Sigmoid colon (tissue), 6 donors: ENCODE measurements at regions not wholly inside any gene's neighbourhood (a gene's known extent, or its start where the extent isn't known, plus 50 kb on each side); places are given as distances from the start of the nearest gene placed in this dataset.
"Not testable (repeated sequence)": the region's sequence is repeated elsewhere in the genome, so short reads cannot be mapped to it uniquely, and the experiment has no call there.

Source experiments
- DNase-seq: peaks from one replicate; pipeline ENCODE4 v3.0.0-alpha.2; 2019
- H3K27ac ChIP-seq, 4 donors: fragments of 200-600 bp; sonication (generic); one replicate each; pipeline ENCODE4 v1.5.1; 2016 to 2019; ENCODE audit warnings: mild to moderate bottlenecking in 1 of 4
- H3K27me3 ChIP-seq, 3 donors: fragments of 200-600 bp; sonication (generic); one replicate each; pipeline ENCODE4 v1.5.1; 2019; ENCODE audit warnings: mild to moderate bottlenecking in 1 of 3
- H3K36me3 ChIP-seq, 4 donors: fragments of 200-600 bp; sonication (generic); one replicate each; pipeline ENCODE4 v1.5.1; 2016 to 2019
- H3K4me1 ChIP-seq, 4 donors: fragments of 200-600 bp; sonication (generic); one replicate each; pipeline ENCODE4 v1.5.1; 2017 to 2019
- H3K4me3 ChIP-seq, 4 donors: fragments of 200-600 bp; sonication (generic); one replicate each; pipeline ENCODE4 v1.5.1; 2017 to 2019; ENCODE audit warnings: mild to moderate bottlenecking in 2 of 4, moderate library complexity in 1 of 4
- H3K9me3 ChIP-seq, 4 donors: fragments of 200-600 bp in 3 of 4; sonication (generic) in 3 of 4; one replicate each; pipeline versions ENCODE4 v1.5.1 to v1.6.1; 2013 to 2019
- CTCF ChIP-seq, 4 experiments: fragments of 450-650 bp in 3 of 4; fragments of 200-600 bp in 1 of 4; IDR thresholded peaks; one replicate each; pipeline ENCODE4 v1.5.1; 2016 to 2019; ENCODE audit warnings: antibody characterized with exemption in 4 of 4, mild to moderate bottlenecking in 3 of 4, moderate library complexity in 2 of 4
- EP300 ChIP-seq, 4 donors: sonication (generic); formaldehyde crosslinking; IDR thresholded peaks; one replicate each; pipeline ENCODE4 v1.6.1; 2017; ENCODE audit warnings: antibody characterized with exemption in 4 of 4
- POLR2A ChIP-seq, 2 donors: fragments of 450-650 bp; IDR thresholded peaks; one replicate each; pipeline ENCODE4 v1.6.1; 2016; ENCODE audit warnings: antibody characterized with exemption in 2 of 2, mild to moderate bottlenecking in 2 of 2, moderate library complexity in 2 of 2
- POLR2AphosphoS5 ChIP-seq, 4 donors: sonication (generic); formaldehyde crosslinking; IDR thresholded peaks; one replicate each; pipeline ENCODE4 v1.6.1; 2017; ENCODE audit warnings: antibody characterized with exemption in 4 of 4
- WGBS, 2 donors: extraction: QIAGEN DNeasy Blood & Tissue Kit; methylation state at CpG; one replicate each; pipeline ENCODE4 v1.1.7; 2013; 5-methylcytosine and 5-hydroxymethylcytosine counted together
- intact Hi-C: fragments of 100-400 bp; cut with DNase I; formaldehyde crosslinking; loops from one replicate; pipeline ENCODE4 v1.15.1; 2023
- donor health status: healthy with polysubstance abuse.
- donor health status: healthy.

- DNase-seq: no peak
- H3K27me3 ChIP-seq: no peaks in the 10 kb centered on the region
- WGBS, 2 donors: 68 to 71% methylated on average over 3 of the region's 3 CpGs
- no peaks in the 10 kb centered on the region for H3K4me1 ChIP-seq
- H3K36me3 ChIP-seq: no peaks in the 10 kb centered on the region
- H3K9me3 ChIP-seq: peaks cover 0 to 4% (median under 1%) of the 10 kb centered on the region in 4 donors
- no peak overlapping the region for H3K4me3 ChIP-seq
- no peak overlapping the region for H3K27ac ChIP-seq
- intact Hi-C loops: no loop called here
- TF ChIP-seq CTCF (IDR thresholded peaks at IDR 0.05): no peak
- TF ChIP-seq EP300 (IDR thresholded peaks at IDR 0.05): no peak
- no peak for TF ChIP-seq POLR2A (IDR thresholded peaks at IDR 0.05)
- TF ChIP-seq POLR2AphosphoS5 (IDR thresholded peaks at IDR 0.05): no peak
Observed at GRCh38 chr6:82786248-82786647, 279.4 kb downstream of the UBE3D start.

GRCh38 chr6:82795940-82796339 lies 269.7 kb downstream of the UBE3D start:
- TF ChIP-seq EP300 (IDR thresholded peaks at IDR 0.05) (no peak), POLR2AphosphoS5 (IDR thresholded peaks at IDR 0.05) (no peak), CTCF (IDR thresholded peaks at IDR 0.05) (no peak), POLR2A (IDR thresholded peaks at IDR 0.05) (no peak)
- H3K4me3 ChIP-seq: no peak overlapping the region
- DNase-seq: no peak
- peaks cover 0 to 2% (median 0%) of the 10 kb centered on the region in 4 donors for H3K9me3 ChIP-seq
- H3K36me3 ChIP-seq: no peaks in the 10 kb centered on the region
- 75 to 85% methylated on average over 1 of the region's 1 CpG for WGBS, 2 donors
- H3K27me3 ChIP-seq: no peaks in the 10 kb centered on the region
- H3K27ac ChIP-seq: no peak overlapping the region
- intact Hi-C loops: no loop called here
- H3K4me1 ChIP-seq: no peaks in the 10 kb centered on the region

- H3K4me3 ChIP-seq: no peak overlapping the region
- H3K9me3 ChIP-seq: peaks cover 0 to 6% (median 0%) of the 10 kb centered on the region in 4 donors
- TF ChIP-seq POLR2A (IDR thresholded peaks at IDR 0.05) (no peak), POLR2AphosphoS5 (IDR thresholded peaks at IDR 0.05) (no peak)
- intact Hi-C loops: no loop called here
- H3K4me1 ChIP-seq: no peaks in the 10 kb centered on the region
- no peaks in the 10 kb centered on the region for H3K27me3 ChIP-seq
- no peak for DNase-seq
- no peak overlapping the region for H3K27ac ChIP-seq
- WGBS, 2 donors: 94 to 96% methylated on average over 2 of the region's 2 CpGs
- no peaks in the 10 kb centered on the region for H3K36me3 ChIP-seq
Observed at GRCh38 chr6:82801083-82801482, 264.6 kb downstream of the UBE3D start.

GRCh38 chr6:82816243-82816642 lies 249.4 kb downstream of the UBE3D start:
- H3K27me3 ChIP-seq, DNase-seq, H3K4me3 ChIP-seq, H3K4me1 ChIP-seq, H3K27ac ChIP-seq, H3K36me3 ChIP-seq, H3K9me3 ChIP-seq, intact Hi-C loops: not testable (repeated sequence)

- WGBS, 2 donors: 65 to 74% methylated on average over 3 of the region's 3 CpGs
- intact Hi-C loops: no loop called here
Observed at GRCh38 chr6:82818727-82819126, 246.9 kb downstream of the UBE3D start.

More at GRCh38 chr6:82818727-82819126, 246.9 kb downstream of the UBE3D start:
- no peaks in the 10 kb centered on the region for H3K9me3 ChIP-seq
- no peaks in the 10 kb centered on the region for H3K36me3 ChIP-seq
- H3K27ac ChIP-seq: no peak overlapping the region
- no peaks in the 10 kb centered on the region for H3K4me1 ChIP-seq
- H3K27me3 ChIP-seq: no peaks in the 10 kb centered on the region
- TF ChIP-seq POLR2A (IDR thresholded peaks at IDR 0.05) (no peak), EP300 (IDR thresholded peaks at IDR 0.05) (no peak), CTCF (IDR thresholded peaks at IDR 0.05) (no peak), POLR2AphosphoS5 (IDR thresholded peaks at IDR 0.05) (no peak)
- no peak for DNase-seq
- no peak overlapping the region for H3K4me3 ChIP-seq
